ENCODE measurements at regions not wholly inside any gene's neighbourhood (a gene's known extent, or its start where the extent isn't known, plus 50 kb on each side); places are given as distances from the start of the nearest gene placed in this dataset.

DNA sequence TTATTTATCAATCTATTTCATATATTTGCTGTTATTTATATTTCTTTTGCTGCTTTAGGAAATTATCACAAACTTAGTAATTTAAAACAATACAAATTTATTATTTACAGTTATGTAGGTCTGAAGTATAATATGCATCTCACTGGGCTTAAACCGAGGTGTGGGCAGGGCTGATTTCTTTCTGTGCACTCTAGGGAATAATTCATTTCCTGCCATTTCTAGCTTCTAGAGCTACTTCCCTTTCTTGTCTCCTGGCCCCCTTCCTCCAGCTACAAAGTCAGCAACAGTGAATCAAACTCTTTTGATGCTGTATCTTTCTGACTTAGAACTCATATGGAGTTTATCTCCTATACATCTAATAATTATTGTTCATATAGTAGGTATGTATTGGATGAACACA is 303.5 kb upstream of the ARSJ start:
- no peaks in the 10 kb centered on the region for H3K4me1 ChIP-seq
- DNase-seq, result no peak
- H3K4me3 ChIP-seq, result no peak overlapping the region
- intact Hi-C loops (cut with micrococcal nuclease), result no loop called here
- no peak overlapping the region for H3K27ac ChIP-seq (replicated peaks)
- TF ChIP-seq, protein P1, sequence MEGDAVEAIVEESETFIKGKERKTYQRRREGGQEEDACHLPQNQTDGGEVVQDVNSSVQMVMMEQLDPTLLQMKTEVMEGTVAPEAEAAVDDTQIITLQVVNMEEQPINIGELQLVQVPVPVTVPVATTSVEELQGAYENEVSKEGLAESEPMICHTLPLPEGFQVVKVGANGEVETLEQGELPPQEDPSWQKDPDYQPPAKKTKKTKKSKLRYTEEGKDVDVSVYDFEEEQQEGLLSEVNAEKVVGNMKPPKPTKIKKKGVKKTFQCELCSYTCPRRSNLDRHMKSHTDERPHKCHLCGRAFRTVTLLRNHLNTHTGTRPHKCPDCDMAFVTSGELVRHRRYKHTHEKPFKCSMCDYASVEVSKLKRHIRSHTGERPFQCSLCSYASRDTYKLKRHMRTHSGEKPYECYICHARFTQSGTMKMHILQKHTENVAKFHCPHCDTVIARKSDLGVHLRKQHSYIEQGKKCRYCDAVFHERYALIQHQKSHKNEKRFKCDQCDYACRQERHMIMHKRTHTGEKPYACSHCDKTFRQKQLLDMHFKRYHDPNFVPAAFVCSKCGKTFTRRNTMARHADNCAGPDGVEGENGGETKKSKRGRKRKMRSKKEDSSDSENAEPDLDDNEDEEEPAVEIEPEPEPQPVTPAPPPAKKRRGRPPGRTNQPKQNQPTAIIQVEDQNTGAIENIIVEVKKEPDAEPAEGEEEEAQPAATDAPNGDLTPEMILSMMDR (IDR thresholded peaks at IDR 0.05; ENCODE audit: borderline replicate concordance), result no peak
- H3K36me3 ChIP-seq, result no peaks in the 10 kb centered on the region
- H3K27me3 ChIP-seq (ENCODE audit: low read depth), result no peaks in the 10 kb centered on the region
- peaks cover 16% of the 10 kb centered on the region for H3K9me3 ChIP-seq (replicated peaks)

DNA sequence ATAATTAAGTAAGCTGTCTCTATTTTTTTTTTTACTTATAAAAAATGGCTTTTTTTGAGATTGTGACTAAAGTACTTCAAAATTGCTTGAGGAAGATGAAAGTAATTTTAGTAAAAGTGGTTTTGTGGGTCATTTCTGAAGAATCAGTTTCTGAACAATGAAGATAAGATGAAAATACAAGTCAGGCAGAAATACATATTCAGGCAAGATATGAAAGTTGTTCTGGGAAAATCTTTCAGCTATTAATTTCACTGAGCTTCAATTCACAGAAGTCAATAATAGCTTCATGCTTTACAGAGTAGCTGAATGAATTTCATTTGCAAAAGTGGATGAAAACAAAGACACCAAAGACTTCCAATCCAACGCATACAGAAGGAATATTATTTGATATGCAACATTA is 305.2 kb upstream of the ARSJ start:
- TF ChIP-seq, protein P1 (IDR thresholded peaks at IDR 0.05; ENCODE audit: borderline replicate concordance), result no peak
- Histone ChIP-seq H3K36me3 (no peaks in the 10 kb centered on the region), H3K4me3 (no peak overlapping the region), H3K27ac (replicated peaks) (no peak overlapping the region), H3K27me3 (ENCODE audit: low read depth) (no peaks in the 10 kb centered on the region), H3K9me3 (replicated peaks) (peaks cover 23% of the 10 kb centered on the region), H3K4me1 (no peaks in the 10 kb centered on the region)
- intact Hi-C loops (cut with micrococcal nuclease), result no loop called here
- DNase-seq, result no peak

GRCh38 chr4:114286262-114286810 is 306.9 kb upstream of the ARSJ start:
- Histone ChIP-seq H3K27ac (replicated peaks) (no peak overlapping the region), H3K9me3 (replicated peaks) (peaks cover 23% of the 10 kb centered on the region), H3K4me1 (no peaks in the 10 kb centered on the region), H3K4me3 (no peak overlapping the region), H3K27me3 (ENCODE audit: low read depth) (no peaks in the 10 kb centered on the region), H3K36me3 (no peaks in the 10 kb centered on the region)
- DNase-seq, result no peak
- TF ChIP-seq, protein P1 (IDR thresholded peaks at IDR 0.05; ENCODE audit: borderline replicate concordance), result no peak
- intact Hi-C loops (cut with micrococcal nuclease), result no loop called here

GRCh38 chr4:114287079-114287696 is 307.7 kb upstream of the ARSJ start:
- Histone ChIP-seq H3K27ac (replicated peaks) (no peak overlapping the region), H3K9me3 (replicated peaks) (peaks cover 31% of the 10 kb centered on the region), H3K36me3 (no peaks in the 10 kb centered on the region), H3K27me3 (ENCODE audit: low read depth) (no peaks in the 10 kb centered on the region), H3K4me1 (no peaks in the 10 kb centered on the region), H3K4me3 (no peak overlapping the region)
- DNase-seq, result no peak
- intact Hi-C loops (cut with micrococcal nuclease), result no loop called here
- TF ChIP-seq, protein P1 (IDR thresholded peaks at IDR 0.05; ENCODE audit: borderline replicate concordance), result no peak

GRCh38 chr4:114296126-114296525 is 302.5 kb upstream of the UGT8 start:
- no peak overlapping the region for H3K4me3 ChIP-seq

More at GRCh38 chr4:114296126-114296525, 302.5 kb upstream of the UGT8 start:
- intact Hi-C loops (cut with micrococcal nuclease), result no loop called here
- H3K36me3 ChIP-seq, result no peaks in the 10 kb centered on the region
- no peak overlapping the region for H3K27ac ChIP-seq (replicated peaks)
- DNase-seq, result no peak
- TF ChIP-seq, protein P1 (IDR thresholded peaks at IDR 0.05; ENCODE audit: borderline replicate concordance), result no peak
- no peaks in the 10 kb centered on the region for H3K27me3 ChIP-seq (ENCODE audit: low read depth)
- H3K9me3 ChIP-seq (replicated peaks), result peaks cover 42% of the 10 kb centered on the region
- no peaks in the 10 kb centered on the region for H3K4me1 ChIP-seq
